Breast epithelium (tissue), 3 donors: ENCODE measurements at regions not wholly inside any gene's neighbourhood (a gene's known extent, or its start where the extent isn't known, plus 50 kb on each side); places are given as distances from the start of the nearest gene placed in this dataset.

Source experiments
- POLR2A ChIP-seq: fragments of 450-650 bp; IDR thresholded peaks from one replicate; pipeline ENCODE4 v1.6.1; 2016; ENCODE audit warnings: antibody characterized with exemption, mild to moderate bottlenecking, moderate library complexity
- TF ChIP-seq, protein P1 (sequence below), 3 donors: fragments of 450-650 bp; IDR thresholded peaks; one replicate each; pipeline ENCODE4 v1.5.1; 2016 to 2017; ENCODE audit warnings: antibody characterized with exemption in 3 of 3, mild to moderate bottlenecking in 3 of 3, moderate library complexity in 3 of 3

- TF ChIP-seq, protein P1, sequence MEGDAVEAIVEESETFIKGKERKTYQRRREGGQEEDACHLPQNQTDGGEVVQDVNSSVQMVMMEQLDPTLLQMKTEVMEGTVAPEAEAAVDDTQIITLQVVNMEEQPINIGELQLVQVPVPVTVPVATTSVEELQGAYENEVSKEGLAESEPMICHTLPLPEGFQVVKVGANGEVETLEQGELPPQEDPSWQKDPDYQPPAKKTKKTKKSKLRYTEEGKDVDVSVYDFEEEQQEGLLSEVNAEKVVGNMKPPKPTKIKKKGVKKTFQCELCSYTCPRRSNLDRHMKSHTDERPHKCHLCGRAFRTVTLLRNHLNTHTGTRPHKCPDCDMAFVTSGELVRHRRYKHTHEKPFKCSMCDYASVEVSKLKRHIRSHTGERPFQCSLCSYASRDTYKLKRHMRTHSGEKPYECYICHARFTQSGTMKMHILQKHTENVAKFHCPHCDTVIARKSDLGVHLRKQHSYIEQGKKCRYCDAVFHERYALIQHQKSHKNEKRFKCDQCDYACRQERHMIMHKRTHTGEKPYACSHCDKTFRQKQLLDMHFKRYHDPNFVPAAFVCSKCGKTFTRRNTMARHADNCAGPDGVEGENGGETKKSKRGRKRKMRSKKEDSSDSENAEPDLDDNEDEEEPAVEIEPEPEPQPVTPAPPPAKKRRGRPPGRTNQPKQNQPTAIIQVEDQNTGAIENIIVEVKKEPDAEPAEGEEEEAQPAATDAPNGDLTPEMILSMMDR (IDR thresholded peaks at IDR 0.05): no peak
- no peak for TF ChIP-seq POLR2A
Measured at GRCh38 chr1:106979371-106979770, 77.1 kb upstream of the PRMT6 start.
